Left lobe of liver (tissue), 2 donors: ENCODE measurements at regions not wholly inside any gene's neighbourhood (a gene's known extent, or its start where the extent isn't known, plus 50 kb on each side); places are given as distances from the start of the nearest gene placed in this dataset.
A peak's percentile ranks its signal among the peaks of the same experiment; 100 is the strongest.

Experiments used
- ATAC-seq: fragments of 200-7000 bp; cut with Tn5 transposase; one replicate; pipeline ENCODE4 v1.9.1; 2020; ENCODE audit warnings: mild to moderate bottlenecking, moderate library complexity
- DNase-seq: peaks from one replicate; pipeline ENCODE4 v3.0.0-alpha.2; 2020; ENCODE audit warnings: low spot score
- donor health status: DM: no; HTN: no; CAD: no; lungs with moderate emphysema.
- donor health status: DM: no; HTN: yes; CAD: no.

DNA sequence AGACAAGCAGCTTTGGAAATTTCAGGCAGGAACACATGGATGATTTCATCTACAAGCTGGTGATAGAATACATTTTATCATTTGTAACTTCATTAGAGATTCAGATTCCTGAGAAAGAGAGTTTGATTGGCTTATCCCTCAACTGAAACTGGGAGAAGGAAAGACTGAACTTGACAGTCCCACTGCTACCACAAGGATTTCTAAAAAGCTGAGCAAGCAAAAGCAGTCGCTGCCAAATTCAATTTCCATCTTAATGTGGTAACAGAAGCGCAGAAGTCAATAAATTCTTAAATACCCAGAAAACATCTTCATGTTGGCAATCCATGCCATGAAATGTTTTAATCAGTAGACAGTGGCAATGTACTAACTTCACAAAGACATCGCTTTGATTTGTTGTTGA lies 172.1 kb upstream of the DACH1 start:
- DNase-seq (no peak), ATAC-seq (no peak)

DNA sequence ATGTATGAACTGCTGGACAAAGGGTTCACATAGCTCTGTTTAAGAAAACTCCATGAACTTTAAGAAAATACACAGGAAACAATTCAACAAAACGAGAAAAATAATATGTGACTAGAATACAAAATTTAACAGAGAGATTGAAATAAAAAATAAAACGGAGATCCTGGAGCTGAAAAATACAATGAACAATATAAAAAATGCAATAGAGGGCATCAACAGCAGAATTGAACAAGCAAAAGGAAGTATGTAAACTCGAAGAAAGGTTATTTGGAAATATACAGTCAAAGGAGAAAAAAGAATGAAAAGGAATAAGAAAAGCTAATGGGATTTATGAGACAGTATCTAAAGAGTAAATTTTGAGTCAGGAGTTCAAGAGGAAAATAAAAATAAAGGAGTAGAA lies 163.0 kb upstream of the DACH1 start:
- DNase-seq (no peak), ATAC-seq (no peak)

DNA sequence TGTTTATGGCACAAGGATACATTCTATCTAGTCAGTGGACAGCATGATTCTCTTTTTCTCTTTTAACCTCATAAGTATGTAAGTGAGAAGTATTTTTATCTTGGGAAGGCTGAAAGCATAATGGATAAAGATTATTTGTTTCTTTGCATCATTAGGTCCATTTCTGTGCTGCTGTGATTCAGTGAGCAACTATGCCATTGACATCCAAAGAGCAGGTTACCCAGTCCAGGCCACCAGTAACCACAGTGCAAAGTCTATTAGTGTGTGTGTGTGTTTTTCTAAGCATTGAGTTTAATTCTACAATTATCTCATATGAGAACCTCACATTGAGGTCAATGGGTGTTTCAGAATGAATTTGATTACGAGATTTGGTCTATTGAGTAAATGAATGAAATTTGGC lies 158.8 kb upstream of the DACH1 start:
- ATAC-seq, result no peak

DNA sequence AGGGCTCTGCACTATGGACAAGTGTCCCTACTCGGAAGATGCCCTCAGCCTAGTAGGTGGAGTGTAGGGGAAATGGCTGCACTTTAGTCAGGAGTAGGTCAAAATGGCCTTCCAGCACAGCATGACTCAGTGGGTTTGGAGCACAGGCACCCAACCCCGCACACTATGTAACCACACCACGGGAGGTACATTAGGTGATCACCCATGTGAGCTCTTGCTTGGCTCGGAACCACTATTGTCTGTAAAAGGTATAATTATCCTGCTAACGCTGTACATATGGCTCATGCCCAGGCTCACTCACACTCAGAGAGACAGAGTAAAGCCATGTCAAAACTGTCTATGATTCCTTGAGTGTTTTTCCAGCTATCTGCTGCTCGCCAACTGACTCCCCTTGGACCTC lies 156.9 kb upstream of the DACH1 start:
- ATAC-seq, result no peak

More for the DNA sequence above, 158.8 kb upstream of the DACH1 start:
- no peak for DNase-seq

DNA sequence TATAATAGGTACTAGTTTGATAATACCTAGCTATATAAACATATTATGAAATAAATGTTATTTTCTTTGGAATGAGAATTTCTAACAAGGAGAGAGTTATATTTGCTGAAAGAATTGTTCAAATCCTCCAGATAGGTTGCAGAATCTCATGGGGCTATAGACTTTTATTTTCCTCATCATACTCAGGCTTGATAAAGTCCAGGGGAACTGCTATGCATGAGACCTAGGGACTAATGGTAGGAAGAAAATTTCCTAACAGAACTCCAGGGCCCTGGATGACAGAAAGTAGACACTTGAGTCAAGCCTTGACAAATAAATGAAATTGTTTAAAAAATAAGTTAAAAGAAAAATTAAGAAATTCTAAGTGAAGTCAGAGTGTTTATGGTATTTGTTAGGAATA lies 138.5 kb upstream of the DACH1 start:
- ATAC-seq (no peak), DNase-seq (no peak)

More for the DNA sequence above, 156.9 kb upstream of the DACH1 start:
- DNase-seq, result no peak

DNA sequence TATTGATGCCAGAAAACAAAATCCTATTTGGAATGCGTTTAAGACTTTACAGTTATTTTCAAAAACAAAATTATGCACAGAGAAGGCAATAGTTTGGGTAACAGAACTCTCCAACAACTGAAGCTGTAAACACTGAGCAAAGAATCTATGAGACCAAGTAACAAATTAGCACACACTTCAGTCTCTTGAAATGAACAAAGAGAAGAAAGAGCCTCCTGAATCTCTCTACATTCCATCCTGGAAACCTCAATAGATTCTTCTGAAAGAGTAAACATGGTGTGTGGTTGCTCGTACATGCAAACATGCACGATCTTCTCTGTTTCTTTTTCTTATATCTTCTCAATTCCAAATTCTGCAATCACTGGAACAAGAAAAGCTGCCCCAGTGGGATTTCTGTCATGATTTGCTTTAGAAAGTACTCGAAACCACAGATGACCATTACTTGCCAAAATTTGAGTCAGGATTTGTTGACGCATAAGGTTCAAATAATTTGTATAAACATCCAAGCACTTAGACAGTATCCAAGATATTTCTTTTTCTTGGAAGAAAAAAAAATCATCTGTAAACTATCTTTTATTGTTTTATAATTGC lies 137.9 kb upstream of the DACH1 start:
- DNase-seq (no peak), ATAC-seq (no peak)

DNA sequence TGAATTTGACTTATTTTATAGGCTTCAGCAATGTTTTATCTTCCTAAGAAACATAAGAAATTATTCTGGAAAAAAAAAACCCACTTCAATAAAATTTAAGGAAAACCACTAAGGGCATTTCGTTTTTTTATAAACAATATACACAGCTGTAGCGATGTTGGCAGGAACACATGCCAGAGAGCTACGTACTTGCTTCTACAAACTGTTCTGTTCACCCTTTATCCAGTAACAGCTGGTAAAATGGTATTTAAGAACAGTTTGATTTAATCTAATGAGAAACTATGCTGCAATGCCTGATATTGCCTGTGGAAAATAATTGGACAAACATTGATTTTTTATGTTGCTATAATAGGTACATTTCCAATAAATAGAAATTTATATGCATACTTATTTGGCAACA lies 137.2 kb upstream of the DACH1 start:
- no peak for ATAC-seq
- DNase-seq, result no peak

DNA sequence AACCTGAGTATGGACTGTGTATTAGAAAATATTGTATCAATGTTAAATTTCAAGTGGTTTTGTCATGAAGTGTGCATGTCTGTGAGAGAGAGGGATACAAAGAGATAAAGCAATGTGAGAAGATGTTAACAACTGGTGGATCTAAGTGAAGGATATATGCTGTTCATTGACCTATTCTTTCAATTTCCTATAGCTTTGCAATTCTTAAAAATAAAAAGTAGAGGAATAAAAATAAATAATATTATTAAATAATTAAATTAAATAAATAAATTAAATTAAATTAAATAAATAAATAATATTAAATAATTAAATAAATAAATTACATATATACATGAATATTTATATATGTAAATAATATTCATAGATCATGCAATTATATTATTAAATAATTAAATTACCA lies 131.2 kb upstream of the DACH1 start:
- no peak for DNase-seq
- ATAC-seq, result no peak

DNA sequence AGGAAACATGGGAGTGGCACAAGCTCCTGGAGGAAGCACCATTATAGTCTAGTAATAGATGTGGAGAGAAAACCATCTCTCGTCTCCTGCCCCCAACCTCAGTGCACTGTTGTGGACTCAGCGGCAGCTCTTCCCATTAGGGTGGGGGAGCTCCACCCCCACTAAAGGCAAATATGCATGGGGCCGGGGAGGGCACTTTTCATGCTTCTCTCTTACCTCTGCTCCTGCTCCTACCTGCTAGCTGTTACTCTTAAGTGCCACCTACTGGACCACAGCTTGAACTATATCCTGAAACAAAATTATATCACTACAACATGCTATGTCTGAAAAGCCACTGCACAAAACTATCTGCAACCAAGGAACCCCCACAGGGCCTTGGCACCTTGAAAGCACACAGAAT lies 112.6 kb upstream of the DACH1 start:
- DNase-seq (no peak), ATAC-seq (peak; percentile 42)

DNA sequence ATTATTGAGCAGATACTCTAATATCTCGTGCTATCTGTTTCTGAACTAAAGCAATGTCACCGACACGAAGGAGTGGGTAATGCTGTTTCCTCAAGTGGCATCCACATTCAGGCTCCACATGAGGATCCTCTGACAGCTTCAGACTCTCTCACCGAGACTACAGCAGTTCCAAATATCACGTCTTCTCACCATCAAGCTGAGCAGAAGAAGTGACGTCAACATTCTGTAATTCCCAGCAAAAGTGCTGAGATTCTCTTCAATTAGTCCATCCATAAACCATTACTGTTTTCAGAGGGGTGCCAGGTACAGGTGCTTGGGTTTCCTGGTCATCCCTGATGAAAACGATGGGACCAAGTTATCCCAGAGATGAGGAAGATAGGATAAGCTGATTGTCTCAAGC lies 110.0 kb upstream of the DACH1 start:
- no peak for DNase-seq
- ATAC-seq, result no peak

DNA sequence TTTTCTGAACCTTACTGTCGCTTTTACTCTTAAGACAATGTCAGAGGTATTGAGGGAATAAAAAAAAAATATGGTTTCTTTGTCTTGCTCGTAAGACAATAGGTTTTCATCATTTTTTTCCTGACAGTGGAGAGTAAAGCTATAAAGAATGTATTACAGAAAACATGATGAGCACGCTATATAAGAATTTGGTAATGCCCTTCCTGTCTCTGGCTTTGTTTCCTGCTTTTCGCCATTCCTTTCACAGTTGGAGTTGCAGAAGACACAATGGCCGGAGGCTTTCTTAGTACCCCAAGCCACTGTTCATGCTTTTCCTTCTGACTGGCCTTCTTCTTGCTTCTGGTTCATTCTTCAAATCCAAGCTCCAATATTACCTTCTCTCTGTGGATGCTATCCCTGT lies 101.0 kb upstream of the DACH1 start:
- ATAC-seq (no peak), DNase-seq (no peak)

DNA sequence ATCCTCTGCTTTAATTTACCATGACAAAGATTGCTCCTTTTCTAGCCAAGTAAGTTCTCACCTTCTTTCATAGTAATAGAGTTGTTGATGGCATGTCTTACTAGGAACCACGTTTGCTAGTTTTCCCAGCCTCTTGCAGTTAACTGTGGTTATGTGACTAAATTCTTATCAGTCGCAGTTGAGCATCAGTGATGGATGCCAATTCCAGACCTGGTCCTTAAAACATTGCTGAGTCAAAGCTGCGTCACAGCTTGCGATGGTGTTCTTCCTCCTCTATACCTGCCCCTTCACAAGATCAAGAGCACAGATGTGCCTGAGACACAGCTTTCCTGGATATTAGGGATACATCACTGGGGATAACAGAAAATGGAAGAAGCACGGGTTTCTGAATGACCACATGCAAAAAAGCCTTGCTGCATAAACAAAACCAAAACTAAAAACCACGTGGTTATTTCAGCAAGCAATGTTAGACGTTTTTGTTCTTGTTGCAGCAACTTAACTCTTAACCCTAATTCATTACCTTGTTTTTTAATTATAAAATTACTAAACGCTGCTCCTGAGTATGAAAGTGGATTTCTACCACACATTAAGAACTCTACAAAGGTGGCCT lies 97.6 kb upstream of the DACH1 start:
- no peak for ATAC-seq
- DNase-seq, result no peak

DNA sequence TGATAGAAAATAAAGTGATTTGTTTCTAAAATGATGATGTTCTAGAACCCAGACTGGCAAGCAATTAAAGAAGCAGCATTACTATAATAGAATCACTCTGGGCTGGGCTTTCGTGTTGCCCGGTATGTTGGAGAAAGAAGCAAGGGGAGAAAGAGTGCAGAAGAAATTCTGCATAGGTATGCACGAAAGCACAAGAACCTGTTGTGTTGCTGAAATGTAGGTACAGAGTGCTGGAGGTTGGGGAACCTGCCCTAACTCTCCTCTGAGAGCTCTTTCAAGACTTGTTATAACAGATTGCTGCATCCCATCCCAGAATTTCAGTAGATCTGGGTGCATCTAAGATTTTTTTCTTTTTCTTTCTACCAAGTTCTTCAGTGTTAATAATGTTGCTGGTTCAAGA lies 95.7 kb upstream of the DACH1 start:
- no peak for ATAC-seq
- no peak for DNase-seq

DNA sequence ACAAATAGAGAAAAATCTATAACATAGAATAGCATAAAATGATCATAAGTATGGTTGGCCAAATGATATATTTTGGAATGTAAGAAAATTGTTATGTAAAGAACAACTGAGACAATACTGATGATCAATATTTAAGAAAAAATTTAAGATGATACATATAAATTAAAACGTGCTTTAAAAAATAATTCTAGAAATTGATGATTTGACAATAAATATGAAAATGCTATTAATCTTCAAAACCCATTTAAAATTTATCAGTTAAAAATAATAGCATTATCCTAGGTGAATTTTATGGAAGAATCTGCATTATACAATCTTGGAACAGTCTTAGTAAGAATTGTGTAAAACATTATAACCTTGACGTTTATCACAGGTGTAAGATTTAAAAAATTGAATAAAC lies 95.1 kb upstream of the DACH1 start:
- no peak for ATAC-seq
- DNase-seq, result no peak

DNA sequence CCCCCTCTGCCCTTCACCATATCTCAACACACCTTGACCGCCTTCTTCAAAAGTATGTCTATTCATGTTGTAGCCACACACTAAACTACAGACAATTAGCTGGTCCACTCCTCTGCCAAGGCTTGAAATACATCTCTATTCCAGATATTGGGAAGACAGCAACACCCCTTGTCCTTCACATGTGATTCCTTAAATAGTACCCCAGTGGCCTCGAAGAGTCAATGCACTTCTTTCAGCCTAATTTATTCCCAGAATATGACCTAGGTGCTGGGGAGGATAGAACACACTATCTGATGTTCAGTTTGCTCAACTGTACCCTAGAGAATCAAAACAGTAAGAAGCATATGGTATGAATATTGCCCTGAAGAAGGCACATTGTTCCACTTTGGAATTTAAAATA lies 82.4 kb upstream of the DACH1 start:
- ATAC-seq, result no peak

DNA sequence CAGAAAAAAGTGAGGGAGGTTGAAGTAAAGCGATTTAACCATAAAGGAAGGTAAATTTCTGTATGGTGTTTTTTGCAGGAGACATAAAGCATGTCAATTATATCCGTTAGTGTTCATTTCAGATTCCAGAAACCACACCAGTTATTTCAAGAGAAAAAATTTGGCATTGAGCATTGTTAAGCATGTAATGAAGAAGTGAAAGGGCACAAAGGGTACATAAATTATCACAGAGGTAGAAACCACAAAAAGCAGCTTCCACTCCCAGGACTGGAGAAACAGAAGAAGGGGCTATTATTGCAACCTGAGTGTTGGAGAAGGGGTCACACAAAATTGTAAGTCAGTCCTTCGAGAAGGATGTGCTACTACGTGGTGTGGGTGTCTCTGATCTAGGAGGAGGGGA lies 72.2 kb upstream of the DACH1 start:
- DNase-seq, result no peak

More for the DNA sequence above, 82.4 kb upstream of the DACH1 start:
- DNase-seq, result no peak

DNA sequence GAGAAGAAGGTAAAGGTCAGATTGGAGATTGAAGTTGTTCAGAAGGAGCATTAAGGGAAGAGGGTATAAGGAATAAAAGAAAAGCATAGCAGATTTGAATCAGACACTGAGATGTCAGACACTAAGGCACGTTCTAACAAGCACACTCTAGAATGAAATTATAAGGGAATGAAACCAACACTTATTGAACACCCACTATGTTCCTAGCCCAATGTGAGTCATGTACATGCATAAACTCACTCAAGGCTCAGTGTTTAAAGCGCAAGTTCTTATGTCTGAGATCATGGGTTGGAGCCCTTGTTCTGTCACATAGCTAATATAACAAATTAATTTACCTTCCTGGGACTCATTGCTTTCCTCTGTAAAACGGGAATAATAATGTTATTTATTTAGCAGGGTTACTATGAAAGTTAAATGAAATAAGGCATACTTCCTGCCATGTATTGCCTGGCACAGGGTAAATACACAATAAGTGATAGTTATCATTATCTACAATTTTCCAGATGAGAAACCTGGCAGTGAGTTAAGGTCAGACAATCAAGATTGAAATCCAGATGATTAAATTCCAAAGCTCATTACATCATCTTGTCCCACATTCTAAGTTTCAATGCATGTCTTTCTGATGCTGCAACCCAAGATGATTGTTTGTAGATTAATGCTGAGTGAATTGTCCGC lies 68.3 kb upstream of the DACH1 start:
- ATAC-seq (no peak), DNase-seq (no peak)

More for the DNA sequence above, 72.2 kb upstream of the DACH1 start:
- ATAC-seq, result no peak

DNA sequence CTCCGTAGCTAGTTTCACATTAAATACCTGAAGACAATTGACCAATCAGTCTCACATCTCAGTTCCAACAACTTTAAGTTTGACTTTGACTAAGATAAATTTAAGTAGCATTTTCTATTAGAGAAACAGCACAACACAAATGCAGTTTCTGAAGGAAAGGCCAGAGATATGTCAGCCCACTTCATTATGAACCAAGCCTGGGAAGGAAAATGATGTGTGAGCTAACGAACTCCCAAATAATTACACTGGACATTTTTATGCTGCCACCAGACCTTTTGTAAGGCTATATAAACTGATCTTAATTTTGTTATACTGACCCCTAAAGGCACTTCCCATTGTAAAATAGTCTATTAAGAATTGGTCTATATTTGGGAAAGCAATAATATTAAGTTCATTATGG lies 57.9 kb upstream of the DACH1 start:
- no peak for ATAC-seq
- no peak for DNase-seq

DNA sequence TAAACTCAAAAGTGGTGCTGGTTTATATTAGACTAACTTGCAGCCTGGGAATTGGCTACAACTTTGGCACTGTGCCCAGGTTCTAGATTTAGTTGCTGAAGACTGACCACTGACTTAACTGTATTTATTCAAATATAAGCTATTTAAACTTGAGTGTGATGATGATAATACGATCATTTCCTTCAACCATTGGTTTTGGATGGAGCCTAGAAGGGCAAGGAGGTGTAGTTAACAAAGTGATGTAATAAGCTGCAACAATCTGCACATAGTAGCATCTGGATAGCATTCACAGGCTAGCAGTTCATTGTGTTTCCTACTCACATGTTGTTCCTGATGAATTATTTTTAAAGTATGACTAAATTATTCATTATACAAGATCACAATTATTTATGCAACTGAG lies 55.2 kb upstream of the DACH1 start:
- ATAC-seq, result no peak
- DNase-seq, result no peak
